ENCODE measurements at regions not wholly inside any gene's neighbourhood (a gene's known extent, or its start where the extent isn't known, plus 50 kb on each side); places are given as distances from the start of the nearest gene placed in this dataset.
"Not testable (repeated sequence)": the region's sequence is repeated elsewhere in the genome, so short reads cannot be mapped to it uniquely, and the experiment has no call there.

DNA sequence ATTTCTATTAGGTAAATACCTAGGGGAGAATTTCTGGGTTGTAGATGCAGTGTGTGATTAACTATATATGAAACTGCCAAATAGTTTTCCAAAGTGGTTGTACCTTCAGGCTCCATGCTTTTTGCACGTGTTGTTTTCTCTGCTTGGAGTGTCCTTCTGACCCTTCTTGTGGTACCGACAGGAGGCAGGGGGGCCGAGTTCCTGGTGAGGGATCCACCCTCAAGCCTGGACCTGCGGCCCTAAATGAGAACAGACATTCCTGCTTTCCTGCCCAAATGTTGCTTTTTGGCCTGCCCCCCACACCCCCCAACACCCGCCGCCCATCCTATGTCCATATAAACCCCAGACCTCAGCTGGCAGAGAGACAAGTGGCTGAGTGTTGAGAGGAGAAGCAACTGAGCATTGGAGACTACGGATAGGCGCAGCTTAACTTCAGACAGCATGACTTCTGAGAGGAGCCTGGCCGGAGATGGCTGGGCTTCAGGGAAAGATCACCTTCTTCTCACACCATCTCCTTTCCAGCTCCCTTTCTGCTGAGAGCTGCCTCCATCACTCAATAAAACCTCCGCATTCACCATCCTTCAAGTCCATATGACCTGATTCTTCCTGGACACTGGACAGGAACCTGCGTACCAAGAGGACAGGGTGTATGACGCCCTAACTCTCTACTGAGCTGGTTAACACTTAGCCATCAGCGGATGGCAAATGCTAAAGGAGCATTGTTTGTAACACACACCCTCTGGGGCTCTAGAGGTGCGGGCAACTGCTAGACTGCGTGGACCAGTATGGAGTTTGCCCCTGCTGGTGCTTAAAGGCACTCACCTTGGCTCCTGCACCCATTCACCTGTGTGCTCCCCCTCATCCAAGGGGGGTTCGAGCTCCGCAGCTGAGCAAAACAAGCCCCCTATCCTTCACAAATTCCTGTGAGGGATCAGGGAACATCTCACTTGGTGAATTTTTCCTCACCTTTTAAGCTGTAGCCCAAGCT, 194.7 kb upstream of the FBXO33 start:
- H3K4me3 ChIP-seq (ENCODE audit: low read depth, low read length): no peak overlapping the region
- no peak for DNase-seq (ENCODE audit: low read depth)

DNA sequence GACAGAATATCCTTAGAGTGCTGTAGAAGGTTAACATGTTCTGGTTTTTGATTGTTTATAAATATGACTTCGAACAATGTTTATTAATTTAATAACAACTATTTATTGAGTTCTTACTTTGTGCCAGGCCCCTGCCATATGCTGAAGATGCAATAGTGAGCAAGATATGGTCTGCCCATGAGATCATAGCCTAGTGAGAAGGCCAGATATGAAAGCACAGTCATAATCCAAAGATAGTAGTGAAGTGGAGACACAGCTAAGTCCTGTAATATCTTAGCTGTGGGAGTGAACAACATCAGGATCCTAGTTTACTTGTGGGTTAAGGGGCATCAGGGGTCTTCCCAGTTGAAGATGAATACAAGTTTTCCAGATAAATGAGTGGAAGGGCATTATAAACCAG, 189.4 kb upstream of the FBXO33 start:
- DNase-seq (ENCODE audit: low read depth): no peak
- H3K4me3 ChIP-seq (ENCODE audit: low read depth, low read length): no peak overlapping the region

DNA sequence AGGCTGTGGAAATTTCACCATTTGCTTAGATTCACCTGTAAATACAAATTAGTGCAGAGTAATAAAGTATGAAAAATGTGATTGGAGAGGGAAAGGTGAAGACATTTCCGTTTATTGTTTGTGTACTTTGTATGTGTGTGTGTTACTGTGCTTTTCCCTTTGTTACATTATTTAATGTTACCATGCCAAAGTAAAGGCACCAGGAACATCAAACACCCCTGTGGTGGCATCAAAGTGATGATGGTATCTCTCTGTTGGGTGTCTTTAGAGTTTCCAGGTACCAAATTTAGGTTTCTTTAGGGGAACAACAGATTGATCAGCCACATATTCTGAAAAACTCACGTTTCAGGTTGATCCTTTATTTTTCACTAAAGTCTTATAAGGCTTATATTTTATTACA, 189.0 kb upstream of the FBXO33 start:
- DNase-seq (ENCODE audit: low read depth): no peak
- no peak overlapping the region for H3K4me3 ChIP-seq (ENCODE audit: low read depth, low read length)

DNA sequence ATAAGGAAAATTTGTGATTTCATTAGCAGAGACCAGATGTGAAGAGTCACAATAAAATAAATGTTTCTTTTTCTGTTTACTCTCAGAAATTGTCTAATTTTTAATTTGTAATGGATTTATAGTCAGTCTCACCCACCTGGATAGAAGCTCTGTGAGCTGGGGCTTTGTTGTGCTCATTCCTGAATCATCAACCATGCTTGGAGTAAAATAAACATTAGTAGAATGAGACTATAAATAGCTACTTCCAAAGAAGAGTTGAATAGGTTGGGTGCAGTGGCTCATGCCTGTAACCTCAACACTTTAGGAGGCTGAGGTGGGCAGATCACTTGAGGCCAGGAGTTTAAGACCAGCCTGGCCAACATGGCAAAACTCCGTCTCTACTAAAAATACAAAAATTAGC, 185.3 kb upstream of the FBXO33 start:
- no peak for DNase-seq (ENCODE audit: low read depth)
- no peak overlapping the region for H3K4me3 ChIP-seq (ENCODE audit: low read depth, low read length)

DNA sequence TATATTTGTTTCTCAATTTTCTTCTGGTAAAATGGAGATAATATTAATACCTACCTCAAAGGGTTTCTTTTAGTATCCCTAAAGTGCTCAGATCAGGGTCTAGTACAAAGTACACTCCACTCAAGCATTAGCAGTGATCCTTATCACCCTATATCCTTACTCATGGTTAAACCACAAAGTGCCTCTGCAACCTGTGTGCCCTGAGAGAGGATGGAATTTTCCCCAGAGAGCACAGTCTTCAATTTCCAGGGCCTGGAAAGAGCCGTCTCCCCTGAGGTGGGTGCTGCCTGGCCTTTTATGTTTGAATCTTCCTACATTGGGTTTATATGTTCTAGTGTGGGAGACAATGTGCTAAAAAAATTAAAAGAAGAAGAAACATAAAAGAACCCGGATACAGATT, 183.1 kb upstream of the FBXO33 start:
- no peak overlapping the region for H3K4me3 ChIP-seq (ENCODE audit: low read depth, low read length)
- DNase-seq (ENCODE audit: low read depth): no peak

DNA sequence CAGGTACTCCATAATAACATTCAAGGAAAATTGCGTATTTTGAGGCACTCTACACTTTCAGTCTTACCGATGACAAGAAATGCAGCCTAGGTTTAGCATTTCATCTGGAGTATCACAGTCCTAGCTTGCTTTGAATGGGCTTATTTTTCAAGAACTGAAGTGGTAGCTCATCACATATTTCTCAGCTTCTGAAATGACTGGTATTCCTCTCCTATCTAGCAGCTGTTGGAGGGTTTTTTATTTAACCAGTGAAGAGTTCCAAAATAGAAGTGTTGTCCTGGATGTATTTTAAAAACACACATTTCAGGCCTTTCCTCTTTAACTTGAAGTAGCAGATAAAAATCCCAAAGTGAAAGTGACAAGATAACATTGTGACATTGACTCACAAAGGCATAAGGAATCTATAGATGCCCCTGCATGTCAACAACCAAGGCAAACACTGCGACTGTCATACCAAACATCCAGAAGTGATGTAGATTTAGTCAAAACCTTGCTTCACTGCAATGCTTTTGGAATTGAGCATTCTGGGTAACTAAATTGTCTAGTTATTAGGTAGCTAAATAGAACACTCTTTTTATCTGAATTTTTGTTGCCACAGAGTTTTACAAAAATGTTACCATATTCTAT, 182.2 kb upstream of the FBXO33 start:
- H3K4me3 ChIP-seq (ENCODE audit: low read depth, low read length): no peak overlapping the region
- no peak for DNase-seq (ENCODE audit: low read depth)

DNA sequence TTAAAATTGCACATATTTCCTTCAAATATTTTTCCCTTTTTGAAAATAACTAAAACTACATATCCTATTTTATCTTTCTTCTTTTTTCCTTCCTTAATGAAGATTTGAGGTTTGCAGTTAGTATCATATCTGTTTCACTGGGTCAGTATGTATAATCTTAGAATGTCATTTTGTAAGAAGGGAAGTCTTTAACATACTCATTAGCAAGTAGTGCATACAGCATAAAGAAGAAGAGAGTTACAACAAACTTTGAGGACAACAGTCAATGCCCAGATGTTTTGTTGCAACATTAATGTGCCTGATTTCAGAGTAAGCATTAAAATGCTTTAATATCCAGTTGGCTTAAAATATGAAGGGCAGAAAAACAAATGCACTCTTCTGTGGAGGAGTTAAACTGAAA, 176.9 kb upstream of the FBXO33 start:
- no peak for DNase-seq (ENCODE audit: low read depth)
- no peak overlapping the region for H3K4me3 ChIP-seq (ENCODE audit: low read depth, low read length)

DNA sequence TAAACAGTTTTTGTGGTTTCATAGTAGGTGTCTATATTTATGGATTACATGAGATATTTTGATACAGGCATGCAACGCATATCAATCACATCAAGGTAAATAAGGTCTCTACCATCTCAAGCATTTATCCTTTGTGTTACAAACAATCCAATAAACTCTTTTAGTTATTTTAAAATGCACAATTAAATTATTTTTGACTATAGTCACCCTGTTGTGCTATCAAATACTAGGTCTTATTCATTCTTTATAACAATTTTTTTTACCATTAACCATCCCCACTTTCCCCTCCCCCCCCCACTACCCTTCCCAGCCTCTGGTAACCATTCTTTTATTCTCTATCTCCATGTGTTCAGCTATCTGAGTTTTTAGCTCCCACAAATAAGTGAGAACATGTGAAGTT, 175.7 kb upstream of the FBXO33 start:
- no peak for DNase-seq (ENCODE audit: low read depth)
- no peak overlapping the region for H3K4me3 ChIP-seq (ENCODE audit: low read depth, low read length)

DNA sequence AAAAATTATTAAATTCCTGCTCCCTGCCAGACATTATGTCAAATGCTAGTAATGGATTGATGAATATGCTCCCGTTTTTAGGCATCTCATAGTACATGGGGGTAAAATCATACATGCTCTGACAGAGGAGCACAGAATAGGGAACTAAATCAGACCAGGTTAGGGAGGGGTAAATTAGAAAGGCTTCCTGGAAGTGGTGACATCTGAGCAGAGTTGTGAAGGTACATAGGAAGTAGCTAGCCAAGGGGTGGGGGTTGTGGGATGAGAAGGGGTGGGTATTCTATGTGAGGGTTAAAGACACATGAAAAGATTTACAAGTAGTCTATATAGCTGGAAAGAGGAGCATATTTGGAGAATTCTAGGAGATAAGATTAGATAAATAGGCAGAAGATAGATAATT, 171.7 kb upstream of the FBXO33 start:
- H3K4me3 ChIP-seq (ENCODE audit: low read depth, low read length): no peak overlapping the region
- DNase-seq (ENCODE audit: low read depth): no peak

DNA sequence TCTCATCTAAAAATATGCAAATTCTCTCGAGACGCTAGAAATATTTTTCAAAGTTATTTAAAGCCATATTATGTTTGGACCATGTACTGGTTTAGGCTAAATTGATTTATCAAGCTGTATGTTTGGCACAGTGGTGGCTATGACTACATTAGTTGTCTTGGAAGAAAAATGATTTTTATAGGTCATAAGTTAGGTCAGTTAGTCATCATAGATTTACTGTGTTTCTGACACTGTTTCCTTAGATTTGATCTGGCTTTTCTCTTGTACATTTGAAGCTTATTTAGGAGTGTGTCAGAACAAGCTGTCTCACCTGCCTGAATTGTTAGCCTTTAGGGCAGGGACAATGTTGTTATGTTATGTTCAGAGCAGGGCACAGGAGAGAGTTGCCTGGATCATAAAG, 161.1 kb upstream of the FBXO33 start:
- no peak for DNase-seq (ENCODE audit: low read depth)
- no peak overlapping the region for H3K4me3 ChIP-seq (ENCODE audit: low read depth, low read length)

DNA sequence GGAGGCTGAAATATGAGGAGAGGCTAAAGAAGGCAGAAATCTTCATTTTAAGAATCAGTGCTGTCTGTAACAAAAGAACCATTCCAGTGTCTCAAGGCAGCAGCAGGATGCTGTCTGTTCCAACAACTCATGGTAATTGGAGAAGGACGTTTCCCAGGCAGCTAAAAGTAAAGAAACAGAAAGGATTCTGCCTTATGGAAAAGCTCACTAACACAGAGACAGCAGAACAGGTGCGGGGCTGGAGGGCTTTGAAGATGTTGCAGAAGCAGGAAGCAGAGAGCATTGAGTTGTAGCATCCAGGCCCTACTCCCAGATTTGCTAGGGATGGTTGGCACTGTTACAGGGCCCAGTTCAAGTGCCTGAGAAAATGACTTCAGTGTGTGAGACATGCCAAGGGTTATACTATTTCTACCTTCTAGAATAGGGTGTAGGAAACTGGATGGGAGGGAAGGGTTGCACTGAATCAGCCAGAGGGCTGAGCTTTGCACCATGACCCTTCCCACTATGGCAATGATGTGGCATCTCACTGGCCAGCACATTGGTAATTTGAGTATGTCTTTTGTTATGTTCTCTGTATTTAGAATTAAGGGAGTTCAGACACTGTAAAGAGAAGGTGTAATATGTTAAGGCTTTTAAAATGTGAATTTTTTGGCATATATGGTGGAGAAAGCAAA, 160.0 kb upstream of the FBXO33 start:
- no peak for DNase-seq (ENCODE audit: low read depth)
- H3K4me3 ChIP-seq (ENCODE audit: low read depth, low read length): no peak overlapping the region

DNA sequence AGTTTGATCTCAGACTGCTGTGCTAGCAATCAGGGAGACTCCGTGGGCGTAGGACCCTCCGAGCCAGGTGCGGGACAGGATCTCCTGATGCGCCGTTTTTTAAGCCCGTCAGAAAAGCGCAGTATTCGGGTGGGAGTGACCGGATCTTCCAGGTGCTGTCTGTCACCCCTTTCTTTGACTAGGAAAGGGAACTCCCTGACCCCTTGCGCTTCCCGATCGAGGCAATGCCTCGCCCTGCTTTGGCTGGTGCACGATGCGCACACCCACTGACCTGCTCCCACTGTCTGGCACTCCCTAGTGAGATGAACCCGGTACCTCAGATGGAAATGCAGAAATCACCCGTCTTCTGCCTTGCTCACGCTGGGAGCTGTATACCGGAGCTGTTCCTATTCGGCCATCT, 157.6 kb upstream of the FBXO33 start:
- not testable (repeated sequence) for H3K4me3 ChIP-seq (ENCODE audit: low read depth, low read length); DNase-seq (ENCODE audit: low read depth)

DNA sequence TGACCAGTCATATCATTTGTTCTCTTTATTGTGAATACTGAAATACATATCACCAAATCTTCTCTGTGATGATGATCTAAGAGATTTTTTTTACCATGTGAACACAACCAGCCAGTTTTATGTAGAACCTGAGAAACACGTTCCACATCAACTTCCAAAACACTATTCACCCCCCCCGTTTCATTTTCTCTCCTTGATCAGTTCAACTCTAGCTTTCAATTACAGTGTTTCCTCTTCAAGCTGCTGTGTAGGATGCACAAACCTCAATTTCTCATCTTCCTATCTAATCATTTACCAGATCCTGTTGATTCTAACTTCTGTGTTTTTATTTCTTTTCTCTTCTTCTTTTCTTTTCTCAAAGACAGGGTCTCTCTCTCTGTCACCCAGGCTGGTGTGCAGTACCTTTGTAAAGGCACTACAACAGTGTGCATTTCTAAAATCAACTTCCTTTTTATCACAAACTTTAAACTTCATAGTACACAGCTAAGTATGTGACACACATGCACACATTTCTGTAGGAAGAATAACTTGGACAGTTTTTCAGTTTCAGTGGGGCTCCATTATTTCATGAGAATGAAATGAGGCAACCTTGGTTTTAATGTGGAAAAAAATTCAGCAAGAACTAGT, 149.9 kb upstream of the FBXO33 start:
- H3K4me3 ChIP-seq (ENCODE audit: low read depth, low read length): no peak overlapping the region
- DNase-seq (ENCODE audit: low read depth): no peak

DNA sequence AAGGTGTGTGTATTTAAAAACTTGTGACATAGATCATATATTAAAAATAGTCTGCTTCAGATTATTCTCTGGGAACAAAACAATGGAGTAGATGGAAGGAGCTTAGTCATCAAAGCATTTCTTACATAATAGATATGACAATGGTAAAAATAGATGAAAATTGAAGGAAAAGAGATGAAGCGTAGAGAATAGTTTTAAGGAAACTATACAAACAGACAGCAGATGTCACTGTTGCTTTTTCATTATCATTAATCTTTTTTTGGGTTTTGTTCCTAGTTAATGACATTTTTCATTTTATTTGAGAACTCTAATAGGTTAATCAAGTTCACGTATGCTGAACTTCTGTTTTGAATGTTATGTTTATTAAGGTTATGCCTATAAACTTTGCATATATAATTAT, 149.2 kb upstream of the FBXO33 start:
- no peak overlapping the region for H3K4me3 ChIP-seq (ENCODE audit: low read depth, low read length)
- DNase-seq (ENCODE audit: low read depth): no peak

DNA sequence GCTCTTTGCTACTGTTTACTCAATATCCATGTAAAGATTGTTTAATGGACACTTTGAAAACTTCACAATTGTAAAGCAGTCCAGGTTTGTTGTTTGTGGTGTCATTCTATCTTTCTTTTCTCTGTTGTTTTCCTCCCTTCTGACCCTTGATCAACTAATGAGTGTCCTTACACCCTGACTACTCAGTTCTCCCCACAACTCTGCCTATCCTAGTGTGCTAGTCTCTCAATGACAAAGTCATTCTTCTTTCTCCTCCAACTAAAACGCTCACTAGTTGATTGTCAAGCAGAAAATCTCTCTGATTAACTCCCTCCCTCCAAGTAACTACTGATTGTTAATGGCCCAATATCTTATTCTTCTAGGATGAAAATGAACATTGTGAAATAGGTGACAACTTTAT, 148.5 kb upstream of the FBXO33 start:
- no peak for DNase-seq (ENCODE audit: low read depth)
- no peak overlapping the region for H3K4me3 ChIP-seq (ENCODE audit: low read depth, low read length)

DNA sequence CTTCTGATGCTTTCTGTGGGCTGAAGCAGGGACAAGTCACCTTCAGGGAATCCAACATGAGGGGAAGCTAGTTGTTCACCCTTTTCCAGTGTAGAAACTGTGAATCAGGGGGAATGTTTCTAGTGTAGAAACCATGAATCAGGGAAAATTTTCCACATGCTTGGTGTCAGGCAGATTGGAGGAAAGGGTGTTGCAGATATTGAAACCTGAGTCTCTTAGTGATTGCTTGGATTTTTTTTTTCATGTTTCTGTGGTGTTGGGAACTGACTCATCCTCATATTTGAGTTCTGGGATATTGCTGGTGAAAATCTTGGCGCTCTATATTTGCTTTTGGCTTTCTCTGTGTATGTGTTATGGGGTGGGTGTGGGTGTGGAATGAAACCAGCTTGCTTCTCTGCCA, 144.5 kb upstream of the FBXO33 start:
- no peak for DNase-seq (ENCODE audit: low read depth)
- H3K4me3 ChIP-seq (ENCODE audit: low read depth, low read length): no peak overlapping the region

DNA sequence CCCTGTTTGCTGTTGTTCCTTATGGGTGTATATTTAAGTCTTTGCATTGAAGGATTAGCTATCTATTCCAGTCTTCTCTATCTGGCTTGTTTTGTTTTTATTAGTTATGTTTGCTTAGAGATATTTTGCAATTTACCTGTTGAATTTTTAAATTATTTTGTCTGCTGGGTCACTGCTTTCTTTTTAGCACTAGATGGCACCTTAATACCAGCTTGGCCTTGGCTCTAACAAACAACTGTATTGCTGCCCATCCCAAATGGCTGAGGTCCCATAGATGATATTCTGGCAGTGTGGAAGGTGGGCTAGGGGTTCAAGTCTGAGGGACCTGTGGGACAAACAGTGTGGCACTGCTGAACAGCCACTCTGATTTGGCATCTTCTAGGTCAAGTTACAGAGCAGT, 144.0 kb upstream of the FBXO33 start:
- no peak overlapping the region for H3K4me3 ChIP-seq (ENCODE audit: low read depth, low read length)
- DNase-seq (ENCODE audit: low read depth): no peak

DNA sequence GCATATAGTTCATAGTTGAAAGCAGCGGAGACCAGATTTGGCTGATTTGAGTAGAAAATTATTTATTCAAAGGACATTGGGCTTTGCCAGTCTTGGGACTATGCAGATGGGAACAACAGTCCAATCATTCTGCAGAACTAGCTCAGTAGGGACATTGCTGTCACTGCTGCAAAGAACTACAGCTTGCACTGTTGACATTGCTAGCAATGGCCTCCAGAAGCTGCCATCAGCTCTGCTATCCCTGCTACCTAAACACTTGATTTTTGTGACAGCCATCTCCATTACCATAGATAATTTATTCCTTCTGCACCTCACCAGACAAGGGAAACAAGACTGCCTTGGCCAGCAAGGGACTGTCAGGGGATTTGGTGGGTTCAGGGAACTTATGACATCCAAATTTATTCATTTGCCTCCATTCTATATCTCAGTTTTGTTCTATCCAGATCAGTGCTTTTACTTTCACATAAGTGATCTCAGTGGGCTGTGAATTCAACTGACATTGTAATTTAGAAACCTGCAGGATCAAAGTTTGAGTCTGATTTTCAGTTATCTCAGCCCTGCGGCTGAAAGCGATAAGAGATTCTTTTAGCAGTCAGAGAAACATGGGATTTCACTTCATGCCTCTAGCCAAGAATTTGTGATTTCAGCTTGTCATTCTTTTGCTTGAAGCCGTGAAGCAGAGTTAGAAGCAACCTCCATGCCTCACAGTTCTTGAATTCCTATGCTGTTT, 136.7 kb upstream of the FBXO33 start:
- no peak for DNase-seq (ENCODE audit: low read depth)
- H3K4me3 ChIP-seq (ENCODE audit: low read depth, low read length): no peak overlapping the region

DNA sequence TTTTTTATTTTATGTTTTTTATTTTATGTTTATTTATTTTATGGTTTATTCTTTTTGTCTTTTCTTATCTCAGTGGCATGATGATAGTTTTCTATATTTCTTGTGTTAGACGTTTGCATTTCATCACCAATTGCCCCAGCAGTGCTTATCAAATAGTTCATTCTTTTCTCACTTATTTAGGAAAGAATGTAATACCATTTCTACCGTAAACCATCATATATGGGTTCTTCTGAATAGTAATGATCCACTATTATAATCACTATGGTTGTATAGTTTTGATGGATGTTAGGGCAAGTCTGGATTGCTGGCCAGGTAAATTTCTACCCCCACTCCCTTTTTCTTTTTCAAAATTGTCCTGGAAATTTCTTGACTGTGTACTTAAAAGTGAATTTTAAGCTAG, 134.6 kb upstream of the FBXO33 start:
- no peak overlapping the region for H3K4me3 ChIP-seq (ENCODE audit: low read depth, low read length)

More for the DNA sequence above, 134.6 kb upstream of the FBXO33 start:
- no peak for DNase-seq (ENCODE audit: low read depth)
